DMS153 treated with DMSO at 0.1 percent for 48 hours (cell line): ENCODE measurements at regions not wholly inside any gene's neighbourhood (a gene's known extent, or its start where the extent isn't known, plus 50 kb on each side); places are given as distances from the start of the nearest gene placed in this dataset.
"Not testable (repeated sequence)": the region's sequence is repeated elsewhere in the genome, so short reads cannot be mapped to it uniquely, and the experiment has no call there.

ENCODE experiments used
- DNase-seq: peaks from one replicate; lab custom pipeline; 2025; ENCODE audit not compliant: unreplicated experiment; lab: John Stamatoyannopoulos, UW

DNA sequence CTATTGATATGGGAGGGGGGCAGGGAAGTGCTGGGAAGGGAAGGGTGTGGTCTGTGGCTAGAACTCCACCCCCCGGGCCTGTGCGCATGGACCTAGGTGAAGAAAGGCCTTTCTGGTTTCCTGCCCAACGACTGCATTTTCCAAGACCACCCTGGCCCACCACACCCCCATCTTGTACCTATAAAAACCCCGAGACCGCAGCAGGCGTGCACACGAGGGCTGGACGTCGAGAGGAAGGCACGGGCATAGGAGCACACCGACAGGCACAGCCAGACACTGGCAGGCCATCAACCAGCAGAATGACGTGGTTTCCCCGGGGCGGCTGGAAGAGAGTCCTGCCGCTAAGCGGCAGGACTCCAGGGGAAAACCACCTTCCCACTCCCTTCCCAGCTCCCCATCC is 981.1 kb downstream of the PCDH7 start:
- DNase-seq = no peak

DNA sequence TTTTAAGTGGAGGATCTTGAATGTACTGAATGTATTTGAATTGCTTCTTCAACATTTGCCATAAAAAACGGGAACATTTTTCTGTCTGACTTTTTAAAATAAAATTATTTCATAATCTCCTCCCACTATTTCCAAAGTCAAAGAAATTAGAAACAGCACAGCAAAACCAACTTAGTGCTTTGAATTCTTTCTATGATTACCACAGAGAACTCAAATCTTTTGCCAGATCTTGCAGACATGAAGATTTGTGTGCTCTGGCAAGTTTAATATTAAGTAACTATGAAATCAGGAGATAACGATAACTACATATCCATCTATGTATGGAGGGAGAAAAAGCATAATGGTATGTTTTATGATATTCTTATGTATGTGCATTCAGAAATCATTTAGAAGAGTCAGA is 982.2 kb downstream of the PCDH7 start:
- DNase-seq = no peak

DNA sequence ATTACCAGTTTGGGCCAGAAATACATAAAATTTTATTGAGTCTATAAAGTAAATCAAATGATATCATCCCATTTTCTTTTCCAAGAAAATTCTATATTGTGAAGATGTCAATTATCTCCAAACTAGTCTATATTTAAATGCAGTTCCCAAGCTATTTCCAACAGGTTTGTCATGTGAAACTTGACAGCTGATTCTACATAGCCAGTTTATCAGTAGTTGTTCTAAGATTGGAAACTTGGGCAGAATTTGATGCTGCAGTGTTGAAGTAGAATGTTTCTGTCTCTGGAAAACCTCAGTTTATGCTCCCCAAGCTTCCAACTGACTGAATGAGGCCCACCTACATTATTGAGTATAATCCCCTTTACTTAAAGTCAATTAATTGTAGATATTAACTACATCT is 994.1 kb downstream of the PCDH7 start:
- no peak for DNase-seq

DNA sequence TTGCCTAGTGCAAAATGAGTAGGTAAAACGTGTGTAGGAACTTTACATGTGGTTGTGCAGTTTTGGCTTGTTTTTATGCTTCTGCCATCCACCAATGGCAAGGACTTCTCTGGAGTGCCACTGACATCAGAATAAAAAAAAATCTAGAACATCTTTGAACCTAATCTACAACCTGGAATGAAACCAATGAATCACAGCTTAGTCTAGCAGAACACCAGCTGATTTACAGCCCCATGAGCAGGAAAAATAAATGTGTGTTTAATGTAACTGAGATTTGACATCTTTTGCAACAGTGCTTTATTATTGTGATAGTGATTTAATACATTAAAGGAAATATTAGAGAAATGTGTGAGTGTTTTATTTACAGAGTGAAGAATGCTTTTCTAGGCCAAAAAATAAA is 995.1 kb downstream of the PCDH7 start:
- DNase-seq = no peak

DNA sequence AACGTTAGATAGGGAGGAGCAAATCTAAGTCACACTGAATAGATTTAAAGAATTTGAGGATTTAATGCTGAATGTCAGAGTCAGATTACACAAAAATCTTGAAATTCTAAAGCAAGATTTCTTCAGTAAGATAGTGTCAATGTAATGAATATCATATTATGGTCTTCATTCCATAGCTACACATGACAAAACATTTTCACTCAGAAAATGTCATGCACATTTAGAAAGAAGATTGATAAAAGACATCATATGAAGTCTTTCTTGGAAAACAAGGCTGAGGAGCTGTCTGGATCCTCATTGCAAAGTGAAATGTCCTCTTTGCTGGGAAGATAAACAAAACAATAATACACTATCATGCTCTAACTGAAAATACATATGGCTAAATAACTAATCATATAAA is 1006.9 kb downstream of the PCDH7 start:
- no peak for DNase-seq

DNA sequence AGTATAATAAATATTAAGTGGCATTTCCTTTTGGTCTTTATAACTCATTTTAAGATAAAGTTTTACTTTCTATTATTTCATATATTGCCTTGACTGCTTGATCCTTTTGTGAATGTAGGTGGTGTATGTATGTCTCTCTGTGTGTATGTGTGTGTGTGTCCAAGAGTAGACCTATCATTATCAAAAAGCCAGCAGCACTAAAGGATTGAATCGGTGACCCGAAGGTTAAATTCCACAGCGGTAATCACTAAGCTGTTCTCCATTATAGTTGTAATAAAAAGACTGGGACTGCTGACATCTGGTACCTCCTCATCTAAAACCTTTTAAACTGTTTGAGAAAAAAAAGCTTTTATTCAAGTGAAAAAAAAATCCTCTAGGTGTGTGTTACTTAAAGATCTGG is 1014.8 kb downstream of the PCDH7 start:
- DNase-seq = no peak

DNA sequence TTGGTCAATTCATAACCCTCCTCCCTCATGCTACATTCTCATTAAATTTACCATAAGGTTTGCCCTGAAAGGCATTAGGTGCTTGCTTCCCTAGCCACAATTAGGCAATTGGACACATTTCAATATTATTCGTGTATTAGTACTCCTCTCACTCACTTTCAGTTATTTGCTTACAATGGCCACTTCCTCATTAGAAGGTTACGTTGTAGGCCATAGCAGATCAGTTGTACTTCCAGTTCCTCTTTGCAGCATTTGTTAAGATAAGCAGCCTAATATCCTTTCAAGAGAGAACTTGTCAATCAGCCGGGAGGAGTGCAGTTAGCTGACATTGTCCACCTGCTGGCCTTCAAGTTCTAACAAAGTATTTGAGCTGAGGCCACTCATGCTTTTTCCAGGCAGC is 1017.2 kb downstream of the PCDH7 start:
- DNase-seq = no peak

DNA sequence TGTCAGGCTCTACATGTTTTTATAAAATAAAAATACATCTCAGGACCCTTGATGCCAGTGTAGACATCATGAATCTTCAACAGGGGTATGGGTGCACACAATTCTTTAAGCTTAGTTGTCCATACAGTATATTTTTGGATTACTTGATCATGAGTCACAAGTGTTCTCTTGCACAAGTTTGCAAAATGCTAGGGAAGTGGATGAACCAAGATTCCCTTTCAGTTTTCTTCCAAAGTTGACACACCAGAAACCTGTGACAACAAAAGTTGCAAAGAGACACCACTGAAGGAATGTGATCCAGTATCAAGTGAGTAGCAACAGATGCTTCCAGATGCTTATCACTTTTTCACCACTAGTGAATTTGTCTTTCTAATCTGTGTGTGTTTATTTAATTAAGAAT is 1021.2 kb downstream of the PCDH7 start:
- no peak for DNase-seq

DNA sequence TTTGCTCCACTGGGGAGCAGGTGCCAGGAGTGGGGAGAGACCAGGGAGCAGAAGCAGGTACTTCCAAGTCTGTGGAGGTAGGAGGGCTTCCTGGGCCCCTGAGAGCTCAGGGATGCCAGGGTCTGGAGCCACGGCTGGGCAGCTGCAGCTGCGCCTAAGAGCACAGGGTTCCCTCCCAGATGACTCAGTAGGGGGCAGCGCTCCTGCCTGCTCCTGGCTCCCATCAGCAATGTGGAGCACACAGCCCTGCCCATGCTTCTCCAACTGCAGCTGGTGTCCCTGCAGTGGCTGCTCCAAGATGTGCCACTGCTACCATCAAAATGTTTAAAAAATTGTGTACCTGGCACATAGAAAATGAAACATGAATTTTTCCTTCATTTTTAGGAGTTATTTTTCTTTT is 1028.2 kb downstream of the PCDH7 start:
- DNase-seq = no peak

DNA sequence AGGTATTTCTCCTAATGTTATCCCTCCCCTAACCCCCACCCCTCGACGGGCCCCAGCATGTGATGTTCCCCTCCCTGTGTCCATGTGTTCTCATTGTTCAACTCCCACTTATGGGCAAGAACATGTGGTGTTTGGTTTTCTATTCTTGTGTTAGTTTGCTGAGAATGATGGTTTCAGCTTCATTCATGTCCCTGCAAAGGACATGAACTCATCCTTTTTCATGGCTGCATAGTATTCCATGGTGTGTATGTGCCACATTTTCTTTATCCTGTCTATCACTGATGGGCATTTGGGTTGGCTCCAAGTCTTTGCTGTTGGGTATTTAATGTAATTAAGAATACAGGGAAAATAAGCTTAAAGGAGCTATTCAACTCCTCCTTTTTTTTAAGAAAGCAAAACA is 1030.4 kb downstream of the PCDH7 start:
- not testable (repeated sequence) for DNase-seq

DNA sequence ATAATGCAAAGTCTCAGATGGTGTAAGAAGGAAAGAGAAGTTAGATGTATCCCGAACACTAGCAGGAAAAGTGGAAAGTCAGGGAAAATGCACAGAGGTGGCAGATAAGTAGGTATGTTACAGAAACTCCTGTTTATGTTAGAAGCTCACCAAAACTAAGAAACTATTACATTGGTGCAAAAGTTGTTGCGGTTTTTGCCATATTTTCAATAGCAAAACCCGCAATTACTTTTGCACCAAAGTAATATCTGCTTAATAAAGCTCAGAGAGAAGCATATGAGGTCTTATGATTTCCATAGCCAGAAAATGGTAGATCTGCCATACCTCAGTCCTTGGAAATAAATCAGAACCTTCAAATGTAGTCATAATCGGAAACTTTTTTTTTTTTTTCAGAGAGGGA is 1035.6 kb downstream of the PCDH7 start:
- no peak for DNase-seq

DNA sequence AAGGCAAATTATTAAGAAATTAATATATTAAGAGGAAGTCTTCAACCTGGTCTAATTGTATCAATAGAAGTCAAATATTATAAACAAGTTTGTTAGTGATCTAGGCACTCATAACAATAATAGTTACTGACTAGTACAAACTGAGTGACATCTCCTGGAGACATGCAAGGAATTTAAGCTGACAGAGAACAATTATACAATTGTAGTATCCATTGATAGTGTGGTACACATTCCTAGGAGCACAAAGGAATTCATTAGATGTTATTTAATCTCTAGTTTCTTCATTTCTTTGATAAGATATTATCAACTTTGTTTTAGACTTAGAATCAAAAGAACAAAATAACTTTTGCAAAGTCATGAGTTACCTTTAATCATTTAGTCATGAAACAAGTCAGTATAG is 1048.6 kb downstream of the PCDH7 start:
- DNase-seq = no peak

DNA sequence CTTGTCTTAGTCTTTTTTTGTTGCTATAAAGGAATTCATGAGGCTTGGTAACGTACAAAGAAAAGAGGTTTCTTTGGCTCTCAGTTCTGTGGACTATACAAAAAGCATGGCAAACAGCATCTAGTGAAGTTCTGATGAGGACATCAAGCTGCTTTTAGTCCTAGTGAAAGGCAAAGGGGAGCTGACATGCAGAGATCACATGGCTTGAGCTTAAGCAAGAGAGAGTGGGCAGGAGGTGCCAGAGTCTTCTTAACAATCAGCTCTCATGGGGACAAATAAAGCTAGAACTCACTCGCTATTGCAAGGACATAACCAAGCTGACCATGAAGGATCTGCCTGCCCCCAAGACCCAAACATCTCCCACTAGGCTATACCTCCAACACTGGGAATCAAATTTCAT is 1063.1 kb downstream of the PCDH7 start:
- DNase-seq = no peak

DNA sequence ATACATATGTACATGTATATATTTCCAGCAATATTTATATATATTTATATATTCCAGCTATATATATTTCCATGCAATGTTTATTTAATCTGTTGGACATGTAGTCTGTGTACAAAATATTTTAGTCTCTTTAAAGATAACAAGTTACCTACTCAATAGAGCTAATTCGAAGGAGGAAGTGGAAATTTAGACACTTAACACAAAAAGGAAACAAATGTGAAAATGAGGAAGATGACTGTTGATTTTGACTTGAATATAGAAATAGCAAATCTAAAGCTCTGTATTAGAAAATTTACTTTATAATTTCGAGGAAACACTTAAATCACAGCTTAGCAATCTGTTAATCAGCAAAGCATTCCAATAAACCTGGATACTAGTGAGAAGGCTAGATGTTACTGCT is 1064.4 kb downstream of the PCDH7 start:
- no peak for DNase-seq

DNA sequence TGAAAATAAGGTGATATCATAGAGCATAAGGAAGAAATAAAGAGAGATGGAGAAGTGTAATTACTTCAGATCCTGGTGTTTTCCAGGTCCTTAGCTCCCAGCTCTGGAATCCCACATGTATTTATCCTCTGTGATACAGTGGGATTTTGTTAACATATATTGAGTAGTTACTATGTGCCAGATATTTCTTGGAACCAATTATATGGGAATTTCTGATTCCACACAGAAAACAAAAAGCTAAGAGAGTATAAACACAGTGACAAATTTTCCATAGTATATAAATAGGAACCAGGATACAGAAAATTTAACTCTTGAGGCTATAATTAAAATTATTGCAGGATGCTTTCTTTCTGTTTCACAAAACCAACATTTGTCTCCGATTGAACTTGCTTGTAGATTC is 1067.5 kb downstream of the PCDH7 start:
- no peak for DNase-seq

DNA sequence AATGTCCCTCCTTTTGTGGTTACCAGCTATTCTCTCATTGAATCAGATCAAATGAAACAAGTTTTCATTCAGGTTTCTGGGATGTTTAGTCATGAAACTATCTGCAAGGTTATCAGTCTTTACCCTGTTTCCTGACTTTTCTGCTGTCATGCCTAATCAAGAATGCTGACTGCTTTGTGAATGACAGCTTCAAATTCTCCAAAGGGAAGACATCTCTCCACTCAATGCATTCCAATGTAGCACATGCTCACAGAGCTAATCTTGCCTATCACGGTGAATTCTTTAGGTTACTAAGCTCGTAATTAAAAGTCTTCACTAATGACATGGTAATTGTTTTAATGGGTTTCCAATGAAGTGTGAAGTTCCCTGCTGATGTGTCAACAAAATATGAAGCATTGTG is 1068.5 kb downstream of the PCDH7 start:
- no peak for DNase-seq

DNA sequence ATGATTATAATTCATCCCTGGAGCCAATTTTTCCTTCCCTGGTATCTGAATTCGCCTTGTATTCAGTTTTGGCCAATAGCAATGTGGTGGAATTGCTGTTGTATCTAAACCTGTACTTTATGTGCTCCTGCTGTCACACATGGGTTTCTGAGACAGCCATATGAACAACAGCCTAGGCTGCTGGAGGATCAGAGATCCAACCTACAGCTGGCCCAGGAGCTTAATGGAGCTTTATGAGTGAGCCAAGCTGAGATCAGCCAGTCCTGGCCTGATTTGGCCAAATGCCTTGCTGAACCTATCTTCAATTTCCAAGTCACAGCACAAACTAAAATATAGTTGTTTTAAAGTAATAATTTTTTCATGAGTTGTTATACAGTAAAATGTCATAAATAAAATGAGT is 1071.5 kb downstream of the PCDH7 start:
- no peak for DNase-seq

DNA sequence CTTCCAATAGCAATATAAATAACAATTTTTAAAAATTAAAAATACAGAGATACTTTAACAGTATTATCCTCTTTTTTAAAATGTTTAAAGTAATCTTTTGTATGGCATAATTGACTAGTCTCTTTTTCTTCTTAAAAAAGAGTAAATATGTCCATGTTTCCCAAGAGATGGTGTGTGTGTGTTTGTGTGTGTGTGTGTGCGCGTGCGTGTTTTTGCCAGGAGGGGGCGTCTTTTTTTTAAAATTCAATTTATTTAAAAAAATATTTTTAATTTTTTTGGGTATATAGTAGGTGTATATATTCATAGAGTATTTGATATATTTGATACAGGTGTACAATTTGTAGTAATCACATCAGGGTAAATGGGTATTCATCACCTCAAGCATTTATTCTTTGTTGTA is 1073.7 kb downstream of the PCDH7 start:
- DNase-seq = no peak

DNA sequence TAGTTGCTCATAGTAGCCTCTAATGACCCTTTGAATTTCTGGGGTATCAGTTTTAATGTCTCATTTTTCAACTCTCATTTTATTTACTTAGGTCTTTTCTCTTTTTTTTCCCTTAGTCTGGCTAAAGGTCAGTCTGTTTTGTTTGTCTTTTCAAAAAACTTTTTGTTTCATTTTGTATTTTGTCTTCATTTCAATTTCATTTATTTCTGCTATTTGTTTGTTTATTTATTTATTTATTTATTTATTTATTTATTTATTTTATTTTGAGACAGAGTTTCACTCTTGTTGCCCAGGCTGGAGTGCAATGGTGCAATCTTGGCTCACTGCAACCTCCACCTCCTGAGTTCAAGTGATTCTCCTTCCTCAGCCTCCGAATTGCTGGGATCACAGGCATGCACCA is 1076.9 kb downstream of the PCDH7 start:
- DNase-seq = not testable (repeated sequence)

DNA sequence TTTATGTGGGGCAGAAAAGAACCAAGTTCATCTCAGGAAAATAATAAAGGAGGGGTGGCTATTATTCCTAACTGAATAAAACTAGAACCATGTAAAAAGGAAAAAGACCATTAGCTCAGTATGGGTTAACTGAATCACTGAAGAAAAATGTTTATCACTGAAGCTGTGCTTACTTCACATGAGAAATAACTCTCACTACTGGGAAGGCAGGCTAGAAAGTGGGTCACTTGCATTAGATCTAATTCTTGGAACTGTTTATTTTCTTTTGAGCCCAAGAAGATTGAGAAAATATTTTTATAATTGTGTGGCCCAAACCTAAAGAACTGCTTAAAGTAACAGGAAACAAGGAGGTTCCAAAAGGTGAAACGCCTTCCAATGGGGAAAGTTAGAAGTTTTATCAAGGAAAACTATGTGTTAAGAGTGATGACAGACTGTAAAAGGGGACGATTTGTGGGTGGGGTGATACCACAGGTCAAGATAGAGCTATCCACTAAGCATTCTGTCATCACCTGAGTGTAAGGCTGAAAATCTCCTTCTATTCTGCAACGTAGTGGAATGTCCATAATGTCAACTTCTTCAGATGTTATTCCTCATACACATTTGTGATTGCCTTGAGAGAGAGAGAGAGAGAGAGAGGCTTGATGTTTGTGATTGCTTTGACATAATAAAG is 1083.5 kb downstream of the PCDH7 start:
- no peak for DNase-seq

DNA sequence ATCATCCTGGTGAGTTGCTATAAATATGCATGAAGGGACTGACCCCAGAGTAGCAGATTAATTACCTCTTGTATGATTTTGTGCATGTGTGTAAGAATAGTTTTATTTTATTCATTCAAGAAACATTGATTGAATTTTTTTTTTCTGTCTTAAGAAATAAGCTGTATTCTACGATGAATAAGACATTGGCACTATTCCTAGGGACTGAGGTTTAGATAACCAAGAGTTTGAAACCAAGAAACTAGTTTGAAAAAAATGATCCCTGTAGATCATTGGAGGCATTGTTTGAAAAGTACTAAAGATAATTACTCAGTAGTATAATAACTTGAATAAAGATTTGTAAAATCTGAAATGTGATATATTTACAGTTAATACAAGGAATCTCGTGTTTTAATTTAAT is 1086.9 kb downstream of the PCDH7 start:
- no peak for DNase-seq

DNA sequence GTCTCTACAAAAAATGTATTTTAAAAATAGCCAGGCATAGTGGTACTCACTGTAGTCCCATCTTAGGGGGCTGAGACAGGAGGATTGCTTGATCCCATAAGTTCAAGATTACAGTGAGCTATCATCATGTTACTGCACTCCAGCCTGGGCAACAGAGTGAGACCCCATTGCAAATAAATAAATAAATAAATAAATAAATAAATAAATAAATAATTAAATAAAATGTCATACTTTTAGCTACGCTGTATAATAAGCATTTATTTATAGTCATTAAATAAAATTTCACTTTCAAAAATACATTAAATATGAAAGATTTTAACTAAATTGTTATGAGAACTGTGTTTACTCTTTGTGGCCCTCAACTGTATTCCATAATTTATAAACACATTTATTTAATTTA is 1124.2 kb downstream of the PCDH7 start:
- DNase-seq = no peak

DNA sequence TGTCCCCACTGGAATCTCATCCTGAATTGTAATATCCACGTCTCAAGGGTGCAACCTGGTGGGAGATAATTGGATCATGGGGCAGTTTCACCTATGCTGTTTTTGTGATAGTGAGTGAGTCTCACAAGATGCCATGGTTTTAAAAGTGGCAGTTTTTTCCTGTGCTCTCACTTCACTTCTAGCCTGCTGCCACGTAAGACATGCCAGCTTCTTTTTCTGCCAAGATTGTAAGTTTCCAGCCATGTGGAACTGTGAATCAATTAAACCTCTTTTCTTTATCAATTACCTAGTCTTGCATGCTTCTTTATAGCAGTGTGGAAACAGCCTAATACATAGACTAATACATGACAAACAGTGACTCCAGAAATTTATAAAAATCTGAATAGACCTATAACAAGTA is 1131.8 kb downstream of the PCDH7 start:
- DNase-seq = no peak

DNA sequence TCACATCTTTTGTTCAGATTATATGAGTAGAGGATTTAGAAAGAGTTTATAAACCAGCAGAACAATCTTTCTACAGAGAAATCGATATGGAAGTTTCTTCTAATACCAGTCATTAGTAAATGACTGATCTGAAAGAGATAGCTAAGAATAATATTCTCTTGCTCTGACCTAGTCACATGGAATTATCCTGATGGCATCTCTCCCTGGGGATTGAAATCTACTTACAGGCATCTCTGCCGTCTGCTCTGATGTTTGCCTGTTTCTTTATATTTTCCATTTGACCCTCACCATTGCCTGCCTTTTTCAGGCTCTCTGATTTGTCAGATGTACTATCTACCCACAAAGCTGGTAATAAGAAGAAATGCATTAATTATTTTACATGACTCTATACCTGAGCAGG is 1157.3 kb downstream of the PCDH7 start:
- no peak for DNase-seq
